ENCODE measurements at regions not wholly inside any gene's neighbourhood (a gene's known extent, or its start where the extent isn't known, plus 50 kb on each side); places are given as distances from the start of the nearest gene placed in this dataset.

DNA sequence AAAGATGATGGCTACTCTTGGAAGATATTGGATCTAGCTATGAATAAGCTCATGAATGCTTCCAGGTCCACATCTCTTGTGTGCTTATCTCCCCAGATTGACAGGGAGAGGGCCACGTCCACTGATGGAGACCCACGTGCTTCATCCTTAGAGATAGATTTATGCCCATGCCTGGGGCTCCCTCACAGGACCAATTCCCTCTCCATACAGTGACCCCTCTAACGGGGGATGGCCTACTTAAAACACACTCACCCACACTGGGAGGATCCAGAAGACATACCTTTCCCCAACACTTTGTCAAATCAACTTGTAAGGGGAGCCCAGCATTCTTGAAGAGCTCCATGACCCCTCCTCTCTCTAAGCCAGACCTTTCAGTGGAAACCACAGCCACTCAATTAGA, 169.7 kb upstream of the CDH5 start (continued):
- TF ChIP-seq GRHL2 (CRISPR knock-in tag; IDR thresholded peaks at IDR 0.05; ENCODE audit: insufficient replicate concordance, severe bottlenecking) (no peak), IRF1 (CRISPR knock-in tag; IDR thresholded peaks at IDR 0.05) (no peak), ELF4 (CRISPR knock-in tag; IDR thresholded peaks at IDR 0.05; ENCODE audit: low read depth) (no peak), HMGA2 (CRISPR knock-in tag; IDR thresholded peaks at IDR 0.05) (no peak), ZNF281 (CRISPR knock-in tag; IDR thresholded peaks at IDR 0.05) (no peak), JAZF1 (CRISPR knock-in tag; IDR thresholded peaks at IDR 0.05) (no peak), SMAD4 (CRISPR knock-in tag; IDR thresholded peaks at IDR 0.05) (no peak), ZNF671 (CRISPR knock-in tag; IDR thresholded peaks at IDR 0.05) (no peak)

DNA sequence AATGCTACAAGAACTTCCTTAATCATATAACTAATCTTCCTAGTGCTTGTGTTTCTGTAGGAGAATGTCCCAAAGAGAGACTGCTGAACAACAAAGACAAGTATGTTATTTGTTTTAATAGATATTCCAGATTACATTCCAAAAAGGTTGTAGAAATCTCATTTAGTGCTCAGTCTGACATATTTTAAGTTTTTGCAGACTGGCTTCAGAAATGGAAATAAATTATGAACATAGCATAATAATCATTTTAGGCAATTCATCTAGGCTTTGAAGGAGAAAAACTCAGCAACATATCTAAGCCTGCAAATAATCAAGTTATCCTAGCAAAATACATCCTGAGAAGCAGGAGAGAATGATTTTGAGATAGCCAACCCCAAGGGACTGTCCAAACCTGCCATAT, 171.6 kb upstream of the CDH5 start:
- H3K36me3 Mint-ChIP-seq, result no peaks in the 10 kb centered on the region
- H3K27me3 Mint-ChIP-seq (ENCODE audit: low read depth), result no peaks in the 10 kb centered on the region
- ChIA-PET POLR2A (no interaction called here), CTCF (interaction anchor here (0.6 kb wide), 1 partner anchor 71 kb away, joined by 6 read pairs; no protein-coding TSS in a partner anchor)
- no peak for ATAC-seq
- H3K4me3 Mint-ChIP-seq, result no peak overlapping the region
- TF ChIP-seq TEAD1 (CRISPR knock-in tag; IDR thresholded peaks at IDR 0.05), result no peak
- TF ChIP-seq CREM (CRISPR knock-in tag; IDR thresholded peaks at IDR 0.05), result no peak
- TF ChIP-seq OVOL2 (CRISPR knock-in tag; IDR thresholded peaks at IDR 0.05; ENCODE audit: borderline replicate concordance), result no peak
- TF ChIP-seq, protein P1, sequence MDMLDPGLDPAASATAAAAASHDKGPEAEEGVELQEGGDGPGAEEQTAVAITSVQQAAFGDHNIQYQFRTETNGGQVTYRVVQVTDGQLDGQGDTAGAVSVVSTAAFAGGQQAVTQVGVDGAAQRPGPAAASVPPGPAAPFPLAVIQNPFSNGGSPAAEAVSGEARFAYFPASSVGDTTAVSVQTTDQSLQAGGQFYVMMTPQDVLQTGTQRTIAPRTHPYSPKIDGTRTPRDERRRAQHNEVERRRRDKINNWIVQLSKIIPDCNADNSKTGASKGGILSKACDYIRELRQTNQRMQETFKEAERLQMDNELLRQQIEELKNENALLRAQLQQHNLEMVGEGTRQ (CRISPR knock-in tag; IDR thresholded peaks at IDR 0.05), result no peak
- TF ChIP-seq ZBTB43 (CRISPR knock-in tag; IDR thresholded peaks at IDR 0.05), result no peak
- no peak for TF ChIP-seq CDX4 (CRISPR knock-in tag; IDR thresholded peaks at IDR 0.05; ENCODE audit: borderline replicate concordance)
- TF ChIP-seq SMAD3 (CRISPR knock-in tag; IDR thresholded peaks at IDR 0.05; ENCODE audit: borderline replicate concordance), result no peak
- TF ChIP-seq ESRRA (CRISPR knock-in tag; IDR thresholded peaks at IDR 0.05; ENCODE audit: borderline replicate concordance), result no peak
- no peak overlapping the region for H3K27ac Mint-ChIP-seq
- no peaks in the 10 kb centered on the region for H3K4me1 Mint-ChIP-seq
- peaks cover 8% of the 10 kb centered on the region for H3K9me3 Mint-ChIP-seq
- DNase-seq (ENCODE audit: low spot score), result no peak

DNA sequence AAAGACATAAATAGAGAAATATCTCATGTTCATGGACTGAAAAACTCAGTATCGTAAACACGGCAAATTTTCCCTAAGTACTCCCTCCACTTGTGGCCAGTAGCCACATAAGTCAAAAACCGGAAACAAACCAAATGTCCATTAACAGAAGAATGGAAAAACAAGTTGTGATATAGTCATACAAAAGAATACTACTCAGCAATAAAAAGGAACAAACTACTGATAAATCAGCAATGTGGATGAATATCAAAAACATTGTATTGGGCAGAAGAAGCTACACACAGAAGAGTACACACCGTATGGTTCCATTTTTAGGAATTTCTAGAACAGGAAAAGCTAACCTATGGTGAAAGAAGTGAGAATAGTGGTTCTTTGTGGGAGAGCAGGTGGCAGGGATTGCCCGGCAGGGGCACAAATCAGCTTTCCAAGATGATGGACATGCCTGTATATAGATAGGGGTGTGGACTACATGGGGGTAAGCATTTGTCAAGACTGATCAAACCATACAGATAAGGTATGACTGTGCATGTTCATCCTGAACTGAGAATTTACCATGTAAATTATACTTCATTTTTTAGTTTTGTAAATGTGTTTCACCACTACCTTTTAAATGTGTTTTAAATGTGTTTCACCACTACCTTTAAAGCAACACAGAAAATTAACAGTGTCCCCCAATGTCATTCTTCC, 172.8 kb upstream of the CDH5 start:
- Mint-ChIP-seq H3K9me3 (peaks cover 8% of the 10 kb centered on the region), H3K36me3 (no peaks in the 10 kb centered on the region)

More for the DNA sequence above, 172.8 kb upstream of the CDH5 start:
- ATAC-seq (no peak), DNase-seq (ENCODE audit: low spot score) (no peak)
- Mint-ChIP-seq H3K27ac (no peak overlapping the region), H3K4me1 (peaks cover 8% of the 10 kb centered on the region; the same call in 1 of the 2 replicates), H3K27me3 (ENCODE audit: low read depth) (no peaks in the 10 kb centered on the region), H3K4me3 (no peak overlapping the region)
- ChIA-PET POLR2A (no interaction called here), CTCF (no interaction called here)
- TF ChIP-seq TEAD4 (CRISPR knock-in tag; IDR thresholded peaks at IDR 0.05) (no peak), ZNF263 (CRISPR knock-in tag; IDR thresholded peaks at IDR 0.05; ENCODE audit: low read depth) (no peak)
- TF ChIP-seq, protein P2, sequence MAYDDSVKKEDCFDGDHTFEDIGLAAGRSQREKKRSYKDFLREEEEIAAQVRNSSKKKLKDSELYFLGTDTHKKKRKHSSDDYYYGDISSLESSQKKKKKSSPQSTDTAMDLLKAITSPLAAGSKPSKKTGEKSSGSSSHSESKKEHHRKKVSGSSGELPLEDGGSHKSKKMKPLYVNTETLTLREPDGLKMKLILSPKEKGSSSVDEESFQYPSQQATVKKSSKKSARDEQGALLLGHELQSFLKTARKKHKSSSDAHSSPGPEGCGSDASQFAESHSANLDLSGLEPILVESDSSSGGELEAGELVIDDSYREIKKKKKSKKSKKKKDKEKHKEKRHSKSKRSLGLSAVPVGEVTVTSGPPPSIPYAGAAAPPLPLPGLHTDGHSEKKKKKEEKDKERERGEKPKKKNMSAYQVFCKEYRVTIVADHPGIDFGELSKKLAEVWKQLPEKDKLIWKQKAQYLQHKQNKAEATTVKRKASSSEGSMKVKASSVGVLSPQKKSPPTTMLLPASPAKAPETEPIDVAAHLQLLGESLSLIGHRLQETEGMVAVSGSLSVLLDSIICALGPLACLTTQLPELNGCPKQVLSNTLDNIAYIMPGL (CRISPR knock-in tag; IDR thresholded peaks at IDR 0.05), result no peak

All from WTC11 (cell line).